HFF-Myc (cell line): ENCODE measurements at regions not wholly inside any gene's neighbourhood (a gene's known extent, or its start where the extent isn't known, plus 50 kb on each side); places are given as distances from the start of the nearest gene placed in this dataset.
"Not testable (repeated sequence)": the region's sequence is repeated elsewhere in the genome, so short reads cannot be mapped to it uniquely, and the experiment has no call there.

Experiments used
- DNase-seq: peaks from one replicate; pipeline ENCODE4 v3.0.0-alpha.2; 2011; ENCODE audit warnings: low read depth; ENCODE audit errors: extremely low read depth
- H3K4me3 ChIP-seq: replicated peaks from 2 replicates; pipeline ENCODE4 v1.5.1; 2011; ENCODE audit warnings: low read depth, mild to moderate bottlenecking, control low read depth, low read length
- TF ChIP-seq, protein P1 (sequence below): IDR thresholded peaks from 2 replicates; pipeline ENCODE4 v1.5.1; 2012; ENCODE audit warnings: mild to moderate bottlenecking, low read depth, low read length, control low read depth; ENCODE audit errors: missing control alignments

DNA sequence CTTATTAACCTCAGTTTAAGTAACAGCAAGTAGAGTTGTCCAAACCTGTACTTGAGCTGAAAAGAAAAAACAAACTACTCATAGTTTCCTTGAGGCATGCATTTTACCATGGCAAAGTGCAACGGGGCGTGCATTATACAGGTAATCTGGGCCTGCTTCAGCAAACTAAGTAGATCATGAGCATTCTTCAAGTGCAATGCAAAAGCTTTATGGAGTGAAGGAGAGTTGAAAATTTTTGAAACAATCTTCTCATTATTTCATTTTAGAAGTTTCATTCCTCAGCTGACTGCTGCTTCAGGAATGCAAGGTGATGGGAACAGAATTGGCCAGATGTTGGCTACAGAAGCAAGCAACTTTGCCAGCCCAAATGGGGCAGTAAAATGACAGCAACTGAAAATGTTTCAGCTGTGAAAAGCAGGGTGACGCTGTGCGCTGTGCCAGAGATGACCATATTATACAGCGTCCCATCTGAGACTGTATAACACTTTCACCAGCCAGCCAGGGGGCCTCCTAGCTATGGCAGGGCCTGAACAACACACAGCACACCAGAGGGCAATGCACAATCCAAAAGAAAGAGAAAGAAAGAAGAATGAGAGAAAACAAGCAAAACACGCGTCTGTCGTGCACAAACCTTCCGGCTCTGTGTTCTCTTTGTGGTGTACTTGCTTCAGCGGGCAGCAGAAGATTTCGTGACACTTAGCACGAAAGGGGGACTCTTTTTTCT, 145.5 kb upstream of the FGF13 start:
- TF ChIP-seq, protein P1, sequence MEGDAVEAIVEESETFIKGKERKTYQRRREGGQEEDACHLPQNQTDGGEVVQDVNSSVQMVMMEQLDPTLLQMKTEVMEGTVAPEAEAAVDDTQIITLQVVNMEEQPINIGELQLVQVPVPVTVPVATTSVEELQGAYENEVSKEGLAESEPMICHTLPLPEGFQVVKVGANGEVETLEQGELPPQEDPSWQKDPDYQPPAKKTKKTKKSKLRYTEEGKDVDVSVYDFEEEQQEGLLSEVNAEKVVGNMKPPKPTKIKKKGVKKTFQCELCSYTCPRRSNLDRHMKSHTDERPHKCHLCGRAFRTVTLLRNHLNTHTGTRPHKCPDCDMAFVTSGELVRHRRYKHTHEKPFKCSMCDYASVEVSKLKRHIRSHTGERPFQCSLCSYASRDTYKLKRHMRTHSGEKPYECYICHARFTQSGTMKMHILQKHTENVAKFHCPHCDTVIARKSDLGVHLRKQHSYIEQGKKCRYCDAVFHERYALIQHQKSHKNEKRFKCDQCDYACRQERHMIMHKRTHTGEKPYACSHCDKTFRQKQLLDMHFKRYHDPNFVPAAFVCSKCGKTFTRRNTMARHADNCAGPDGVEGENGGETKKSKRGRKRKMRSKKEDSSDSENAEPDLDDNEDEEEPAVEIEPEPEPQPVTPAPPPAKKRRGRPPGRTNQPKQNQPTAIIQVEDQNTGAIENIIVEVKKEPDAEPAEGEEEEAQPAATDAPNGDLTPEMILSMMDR, result no peak
- no peak overlapping the region for H3K4me3 ChIP-seq
- DNase-seq, result no peak

GRCh38 chrX:138853936-138854335, 142.4 kb upstream of the FGF13 start:
- no peak for DNase-seq
- TF ChIP-seq, protein P1, result no peak
- no peak overlapping the region for H3K4me3 ChIP-seq

DNA sequence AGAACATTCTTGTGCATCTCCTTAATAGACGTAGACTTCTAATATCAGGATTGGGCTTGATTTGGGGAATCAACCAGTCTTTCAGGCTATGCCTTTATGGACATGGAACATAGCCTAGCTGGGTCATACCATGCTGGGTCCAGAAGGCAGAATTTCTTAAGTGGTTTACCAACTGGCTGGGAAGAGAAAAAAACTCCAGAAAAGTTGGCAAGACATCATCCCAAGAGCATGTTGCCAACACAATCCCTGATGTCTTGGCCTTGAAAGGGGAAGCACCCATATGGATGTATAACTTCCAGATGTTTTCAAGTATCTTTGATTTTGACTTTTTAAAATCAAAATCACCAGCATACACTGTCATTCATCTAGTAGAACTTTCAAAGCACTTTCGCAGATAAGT, 138.0 kb upstream of the FGF13 start:
- TF ChIP-seq, protein P1, result no peak
- no peak for DNase-seq

DNA sequence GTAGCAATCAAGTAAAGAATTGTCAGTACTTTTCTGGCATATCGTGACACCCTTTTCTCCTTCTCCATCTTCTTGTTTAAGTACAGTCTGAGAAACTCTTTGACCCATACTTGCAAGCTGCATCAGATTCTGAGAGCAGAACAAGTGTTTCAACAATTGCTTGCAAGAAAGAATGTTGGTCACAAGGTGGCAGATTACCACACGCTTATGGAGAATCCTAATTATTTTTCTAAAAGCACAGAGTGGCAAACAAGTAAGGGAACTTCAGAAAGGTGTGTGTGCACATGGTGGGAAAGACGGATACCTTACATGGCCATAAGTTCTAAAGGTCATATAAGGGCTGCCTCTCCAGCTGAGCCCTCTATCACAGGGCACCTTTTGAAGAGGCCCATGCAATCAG, 136.4 kb upstream of the FGF13 start:
- H3K4me3 ChIP-seq, result no peak overlapping the region
- no peak for DNase-seq
- TF ChIP-seq, protein P1, result no peak

More for the DNA sequence above, 138.0 kb upstream of the FGF13 start:
- no peak overlapping the region for H3K4me3 ChIP-seq

DNA sequence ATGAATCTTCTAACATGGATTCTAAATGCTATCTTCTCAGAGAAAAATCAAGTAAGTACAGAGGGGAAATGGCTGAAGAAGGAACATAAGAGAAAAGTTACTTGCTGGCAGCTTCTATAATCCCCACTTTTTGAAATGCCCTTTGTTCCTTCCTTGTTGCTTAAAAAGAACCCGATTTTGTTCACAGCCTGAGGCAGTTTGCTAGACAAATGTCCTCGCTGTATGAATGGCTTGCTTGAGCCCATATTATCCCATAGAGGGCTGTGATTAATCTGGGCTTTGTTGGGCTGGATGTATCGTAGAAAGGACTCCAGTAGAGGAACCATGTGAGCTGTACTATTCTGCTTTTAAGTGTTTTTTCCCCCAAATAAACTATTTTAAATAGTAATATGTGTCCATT, 134.3 kb upstream of the FGF13 start:
- TF ChIP-seq, protein P1, result no peak
- no peak overlapping the region for H3K4me3 ChIP-seq
- DNase-seq, result no peak

GRCh38 chrX:138807400-138807799, 95.9 kb upstream of the FGF13 start:
- H3K4me3 ChIP-seq, DNase-seq: not testable (repeated sequence)

DNA sequence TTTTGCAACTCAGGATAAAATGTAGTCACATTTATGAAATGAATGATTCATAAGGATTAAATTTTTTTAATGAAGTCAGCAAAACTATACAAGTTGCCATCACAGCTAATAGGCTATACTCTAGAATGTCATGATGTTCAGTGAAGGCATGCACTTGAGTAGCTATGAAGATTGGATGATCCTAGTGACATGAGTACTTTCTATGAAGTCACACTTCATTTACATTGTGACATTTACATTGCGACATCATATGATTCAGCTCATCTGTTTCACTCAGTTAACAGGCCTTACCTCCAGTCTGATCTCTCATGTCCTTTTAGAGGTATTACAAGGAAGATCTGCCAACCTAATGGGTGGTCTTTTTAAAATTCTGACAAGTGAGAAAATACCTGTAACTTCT, 82.7 kb upstream of the FGF13 start:
- TF ChIP-seq, protein P1, result no peak
- DNase-seq, result no peak
- H3K4me3 ChIP-seq, result no peak overlapping the region
